ENCODE measurements at regions not wholly inside any gene's neighbourhood (a gene's known extent, or its start where the extent isn't known, plus 50 kb on each side); places are given as distances from the start of the nearest gene placed in this dataset.

GRCh38 chr10:10361301-10361885, 656.3 kb upstream of the CELF2 start:
- Mint-ChIP-seq H3K27ac (ENCODE audit: unreplicated experiment) (no peak overlapping the region), H3K4me1 (ENCODE audit: low read depth, unreplicated experiment) (peaks cover 4% of the 10 kb centered on the region), H3K27me3 (ENCODE audit: unreplicated experiment) (peaks cover 1% of the 10 kb centered on the region), H3K4me3 (ENCODE audit: unreplicated experiment) (no peak overlapping the region), H3K36me3 (ENCODE audit: unreplicated experiment) (no peaks in the 10 kb centered on the region), H3K9me3 (ENCODE audit: unreplicated experiment) (peaks cover 1% of the 10 kb centered on the region)
- no peak for DNase-seq
- TF ChIP-seq CTCF (IDR thresholded peaks at IDR 0.05; ENCODE audit: partially characterized antibody, unreplicated experiment), result no peak

- peaks cover 6% of the 10 kb centered on the region for H3K4me1 Mint-ChIP-seq (ENCODE audit: low read depth, unreplicated experiment)
- H3K4me3 Mint-ChIP-seq (ENCODE audit: unreplicated experiment), result no peak overlapping the region
Measured at GRCh38 chr10:10362800-10363199, 654.9 kb upstream of the CELF2 start.

GRCh38 chr10:10363217-10363616, 654.5 kb upstream of the CELF2 start:
- Mint-ChIP-seq H3K4me3 (ENCODE audit: unreplicated experiment) (no peak overlapping the region), H3K27me3 (ENCODE audit: unreplicated experiment) (peaks cover 1% of the 10 kb centered on the region), H3K36me3 (ENCODE audit: unreplicated experiment) (no peaks in the 10 kb centered on the region), H3K27ac (ENCODE audit: unreplicated experiment) (no peak overlapping the region), H3K4me1 (ENCODE audit: low read depth, unreplicated experiment) (peaks cover 6% of the 10 kb centered on the region), H3K9me3 (ENCODE audit: unreplicated experiment) (peaks cover 1% of the 10 kb centered on the region)
- no peak for TF ChIP-seq CTCF (IDR thresholded peaks at IDR 0.05; ENCODE audit: partially characterized antibody, unreplicated experiment)
- DNase-seq, result no peak

More at GRCh38 chr10:10362800-10363199, 654.9 kb upstream of the CELF2 start:
- no peak for TF ChIP-seq CTCF (IDR thresholded peaks at IDR 0.05; ENCODE audit: partially characterized antibody, unreplicated experiment)
- Mint-ChIP-seq H3K9me3 (ENCODE audit: unreplicated experiment) (peaks cover 1% of the 10 kb centered on the region), H3K27me3 (ENCODE audit: unreplicated experiment) (peaks cover 1% of the 10 kb centered on the region), H3K27ac (ENCODE audit: unreplicated experiment) (no peak overlapping the region), H3K36me3 (ENCODE audit: unreplicated experiment) (no peaks in the 10 kb centered on the region)
- no peak for DNase-seq

- no peak for TF ChIP-seq CTCF (IDR thresholded peaks at IDR 0.05; ENCODE audit: partially characterized antibody, unreplicated experiment)
- H3K4me1 Mint-ChIP-seq (ENCODE audit: low read depth, unreplicated experiment), result peaks cover 14% of the 10 kb centered on the region
- no peak overlapping the region for H3K27ac Mint-ChIP-seq (ENCODE audit: unreplicated experiment)
- no peak for DNase-seq
- peaks cover 1% of the 10 kb centered on the region for H3K9me3 Mint-ChIP-seq (ENCODE audit: unreplicated experiment)
- H3K36me3 Mint-ChIP-seq (ENCODE audit: unreplicated experiment), result no peaks in the 10 kb centered on the region
- no peak overlapping the region for H3K4me3 Mint-ChIP-seq (ENCODE audit: unreplicated experiment)
- peaks cover 1% of the 10 kb centered on the region for H3K27me3 Mint-ChIP-seq (ENCODE audit: unreplicated experiment)
Measured at GRCh38 chr10:10364902-10365301, 652.8 kb upstream of the CELF2 start.

- no peaks in the 10 kb centered on the region for H3K36me3 Mint-ChIP-seq (ENCODE audit: unreplicated experiment)
- DNase-seq, result no peak
- H3K9me3 Mint-ChIP-seq (ENCODE audit: unreplicated experiment), result peaks cover 1% of the 10 kb centered on the region
- no peak overlapping the region for H3K27ac Mint-ChIP-seq (ENCODE audit: unreplicated experiment)
- H3K27me3 Mint-ChIP-seq (ENCODE audit: unreplicated experiment), result peaks cover 1% of the 10 kb centered on the region
- H3K4me3 Mint-ChIP-seq (ENCODE audit: unreplicated experiment), result no peak overlapping the region
- no peak for TF ChIP-seq CTCF (IDR thresholded peaks at IDR 0.05; ENCODE audit: partially characterized antibody, unreplicated experiment)
- H3K4me1 Mint-ChIP-seq (ENCODE audit: low read depth, unreplicated experiment), result peaks cover 21% of the 10 kb centered on the region
Measured at GRCh38 chr10:10365676-10366075, 652.0 kb upstream of the CELF2 start.
